ENCODE measurements at regions not wholly inside any gene's neighbourhood (a gene's known extent, or its start where the extent isn't known, plus 50 kb on each side); places are given as distances from the start of the nearest gene placed in this dataset.

GRCh38 chr20:4511776-4512175 lies 174.5 kb upstream of the PRNP start:
- DNase-seq: no peak

DNA sequence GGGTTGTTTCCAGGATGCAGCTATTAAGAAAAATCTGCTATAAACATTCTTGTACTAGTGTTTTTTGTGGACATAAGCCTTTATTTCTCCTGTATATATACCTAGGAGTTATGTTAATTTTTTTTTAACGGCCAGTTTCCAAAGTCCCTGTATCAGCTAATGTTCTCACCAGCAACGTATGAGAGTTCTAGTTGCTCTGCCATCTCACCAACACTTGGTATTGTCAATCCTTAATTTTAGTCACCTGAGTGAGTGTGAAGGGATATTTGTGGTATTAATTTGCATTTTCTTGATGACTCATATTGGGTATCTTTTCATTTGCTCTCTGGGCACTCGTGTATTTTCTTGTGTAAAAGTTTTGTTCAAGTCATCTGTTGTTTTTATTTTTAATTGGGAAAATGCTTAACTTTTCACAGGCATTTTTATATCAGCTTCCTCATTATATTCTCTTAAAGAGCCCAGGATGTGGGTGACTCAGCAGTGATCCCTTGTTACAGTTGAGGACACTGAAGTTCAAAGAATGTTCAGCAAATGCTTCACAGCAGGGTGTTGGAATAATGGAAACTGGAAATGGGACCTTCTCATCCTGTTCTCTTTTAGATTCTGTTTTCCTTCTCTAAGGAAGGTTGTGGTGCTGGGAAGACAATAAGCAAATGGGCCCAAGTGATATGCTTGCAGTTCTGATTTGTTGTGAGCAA lies 176.3 kb upstream of the PRNP start:
- DNase-seq: no peak

DNA sequence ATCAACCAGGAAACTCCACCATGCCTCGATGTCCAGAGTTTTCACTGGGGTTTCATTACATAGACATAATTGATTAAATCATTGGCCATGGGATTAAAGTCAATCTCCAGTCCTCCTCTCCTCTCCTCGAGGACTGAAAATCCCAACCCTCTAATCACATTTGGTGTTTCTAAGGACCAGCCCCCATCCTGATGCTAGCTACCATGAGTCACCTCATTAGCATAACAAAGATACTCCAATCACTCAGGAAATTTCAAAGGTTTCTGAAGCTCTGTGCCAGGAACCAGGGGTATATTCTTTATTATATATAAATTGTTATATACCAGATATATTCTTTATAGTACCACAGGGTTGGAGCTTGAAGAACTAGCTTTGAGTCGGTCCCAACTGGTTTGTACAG lies 177.5 kb upstream of the PRNP start:
- DNase-seq: no peak

DNA sequence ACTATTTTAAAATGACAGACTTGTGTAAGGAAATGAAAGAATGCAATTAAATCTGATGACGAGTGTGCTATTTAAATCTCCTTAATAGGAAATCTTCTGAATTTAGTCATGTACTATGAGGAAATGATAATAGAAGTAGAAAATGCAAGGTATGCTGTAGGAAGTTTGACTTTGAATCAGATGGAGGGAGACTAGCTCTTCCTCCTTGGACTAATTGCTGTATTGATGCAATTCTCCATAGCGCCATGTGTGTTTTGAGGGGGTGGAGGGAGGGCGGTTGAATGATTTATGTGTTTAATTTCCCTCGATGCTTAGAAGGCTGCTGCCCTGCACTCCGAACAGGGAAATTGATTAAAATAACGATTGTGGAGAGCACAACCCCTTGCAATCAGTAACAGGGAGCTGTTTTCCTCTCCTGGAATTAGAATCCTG lies 179.0 kb upstream of the PRNP start:
- DNase-seq: no peak

- no peak for DNase-seq
Observed at GRCh38 chr20:4504814-4505213, 181.4 kb upstream of the PRNP start.

- DNase-seq: no peak
Observed at GRCh38 chr20:4502756-4503155, 183.5 kb upstream of the PRNP start.

GRCh38 chr20:4493386-4493785 lies 192.9 kb upstream of the PRNP start:
- DNase-seq: no peak

GRCh38 chr20:4491643-4492042 lies 194.6 kb upstream of the PRNP start:
- DNase-seq: no peak

GRCh38 chr20:4490606-4491280 lies 195.5 kb upstream of the PRNP start:
- DNase-seq: no peak

DNA sequence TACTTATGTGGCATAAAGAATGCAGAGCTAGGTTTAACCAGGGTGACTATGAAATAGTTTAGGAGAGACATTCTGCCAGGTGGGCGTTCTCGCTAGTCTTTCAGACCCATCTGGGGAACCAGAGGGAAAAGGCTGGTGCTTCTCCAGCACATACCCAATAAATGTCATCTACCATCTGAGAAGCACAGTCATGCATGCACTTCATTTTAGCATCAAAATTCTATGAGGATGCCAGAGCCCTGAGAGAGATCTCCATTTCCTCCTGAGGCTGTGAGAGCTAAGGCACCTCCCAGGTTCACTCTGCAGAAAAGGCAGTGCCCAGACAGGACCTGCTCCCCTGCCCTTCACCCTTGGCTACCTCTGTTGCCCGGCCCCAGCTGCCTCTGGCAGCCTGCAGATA lies 196.2 kb upstream of the PRNP start:
- DNase-seq: no peak

DNA sequence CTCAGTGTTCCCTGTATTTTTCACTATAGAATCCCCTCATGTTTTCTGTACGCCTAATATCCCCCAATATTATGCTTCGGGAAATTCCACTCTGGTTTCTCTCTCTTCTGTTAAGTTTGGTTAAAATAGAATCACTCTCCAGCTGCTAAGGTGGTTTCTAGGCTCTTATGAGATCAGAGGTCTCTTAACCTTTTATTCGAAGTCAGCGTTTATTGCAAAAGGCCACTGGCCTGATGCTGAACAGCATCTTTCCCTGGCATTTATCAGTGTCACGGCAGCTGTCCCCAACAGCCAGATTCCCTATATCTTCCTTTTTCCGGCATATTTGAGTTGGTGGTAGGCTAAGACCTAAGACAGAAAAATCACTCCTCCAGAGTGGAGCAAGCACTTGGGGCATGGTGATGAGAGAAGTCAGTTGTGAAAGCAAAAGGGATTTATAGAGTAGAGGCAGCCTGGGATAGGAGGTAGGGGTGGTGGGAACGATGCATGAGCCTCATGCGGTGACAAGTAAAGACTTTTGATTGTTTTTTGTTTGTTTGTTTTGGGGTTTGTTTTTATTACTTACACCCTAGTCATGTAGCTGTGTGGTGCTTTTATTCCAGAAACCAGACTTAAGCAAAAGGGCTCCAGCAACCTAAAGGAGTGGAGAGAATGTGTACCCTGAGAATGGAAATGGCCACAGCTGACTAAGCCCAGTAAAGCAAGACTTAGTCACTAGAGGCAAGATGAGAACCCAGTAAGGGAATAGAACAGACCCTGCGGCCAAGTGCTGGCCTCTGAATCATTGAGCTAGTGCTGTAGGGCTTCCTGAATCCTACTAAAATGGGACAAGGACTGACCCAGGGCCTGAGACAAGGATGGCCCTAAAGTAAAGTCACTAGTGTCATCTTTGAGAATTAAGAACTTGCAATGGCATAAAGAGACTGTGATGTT lies 197.6 kb upstream of the PRNP start:
- no peak for DNase-seq

GRCh38 chr20:4484379-4484997 lies 201.8 kb upstream of the PRNP start:
- no peak for DNase-seq

DNA sequence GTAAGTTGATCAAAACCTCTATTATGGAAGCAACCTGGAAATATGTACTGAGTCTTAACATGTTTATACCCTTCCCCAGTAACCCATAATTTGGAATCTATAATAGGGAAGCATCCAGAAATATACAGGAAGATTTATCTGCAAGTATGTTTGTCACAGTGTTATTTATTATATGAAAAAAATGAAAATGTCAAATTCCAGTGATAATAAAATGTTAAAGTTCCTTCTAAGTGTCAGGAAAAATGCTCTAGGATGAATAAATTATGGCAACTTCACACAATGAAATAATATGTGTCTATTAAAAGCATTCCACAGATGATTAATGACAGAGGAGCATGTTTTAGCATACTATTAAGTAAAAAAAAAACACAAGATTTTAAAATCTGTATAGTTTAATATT lies 202.3 kb upstream of the PRNP start:
- DNase-seq: no peak

GRCh38 chr20:4483486-4483885 lies 202.8 kb upstream of the PRNP start:
- DNase-seq: no peak

- no peak for DNase-seq
Observed at GRCh38 chr20:4480104-4480503, 206.2 kb upstream of the PRNP start.

DNA sequence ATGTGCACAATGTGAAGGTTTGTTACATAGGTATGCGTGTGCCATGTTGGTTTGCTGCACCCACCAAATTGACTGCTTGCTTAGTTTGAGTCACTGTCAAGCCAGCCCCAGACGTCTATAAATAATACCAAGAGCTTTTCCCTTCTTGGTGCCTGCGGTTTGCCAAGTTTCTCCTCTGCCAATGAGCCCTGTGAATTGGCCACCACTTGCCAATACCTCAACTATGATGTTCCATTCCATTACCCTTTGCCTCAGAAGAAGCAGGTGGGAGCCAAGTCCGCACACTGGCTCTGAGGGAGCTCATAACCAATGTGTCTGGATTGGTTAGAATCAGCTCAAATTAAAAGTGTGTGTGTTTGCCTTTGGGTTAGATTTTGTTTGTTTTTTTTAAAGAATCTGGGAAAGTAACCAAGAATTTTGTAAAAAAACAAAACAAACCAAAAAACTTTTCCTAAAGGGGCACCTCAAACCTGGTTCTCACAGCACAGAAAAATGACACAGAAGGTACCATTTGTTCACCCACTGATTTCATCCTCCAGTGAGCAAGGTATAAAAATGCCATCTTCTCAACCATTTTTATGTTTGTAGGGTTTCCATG lies 209.3 kb upstream of the PRNP start:
- no peak for DNase-seq

DNA sequence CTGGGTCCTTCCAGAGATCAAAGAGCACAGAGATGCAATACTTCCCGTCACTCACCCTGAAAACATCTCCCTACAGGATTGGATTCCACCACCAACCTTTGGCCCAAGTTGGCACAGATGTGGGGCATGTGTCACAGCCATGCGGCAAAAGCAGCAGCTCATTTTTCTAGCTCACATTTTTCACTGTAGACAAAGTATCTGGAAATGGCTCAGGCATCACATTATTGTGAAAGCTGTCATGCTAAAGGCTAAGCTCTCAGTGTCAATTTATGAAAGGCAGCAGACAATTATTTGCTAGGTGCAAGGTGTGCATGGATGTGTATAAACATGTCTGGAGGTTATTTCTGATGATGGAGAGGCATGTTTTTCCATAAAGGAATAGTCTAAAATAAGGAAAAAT lies 213.3 kb upstream of the PRNP start:
- DNase-seq: no peak

- no peak for DNase-seq
Observed at GRCh38 chr20:4471221-4471620, 215.0 kb upstream of the PRNP start.

GRCh38 chr20:4470375-4470774 lies 215.9 kb upstream of the PRNP start:
- no peak for DNase-seq

- DNase-seq: no peak
Observed at GRCh38 chr20:4469910-4470309, 216.3 kb upstream of the PRNP start.

DNA sequence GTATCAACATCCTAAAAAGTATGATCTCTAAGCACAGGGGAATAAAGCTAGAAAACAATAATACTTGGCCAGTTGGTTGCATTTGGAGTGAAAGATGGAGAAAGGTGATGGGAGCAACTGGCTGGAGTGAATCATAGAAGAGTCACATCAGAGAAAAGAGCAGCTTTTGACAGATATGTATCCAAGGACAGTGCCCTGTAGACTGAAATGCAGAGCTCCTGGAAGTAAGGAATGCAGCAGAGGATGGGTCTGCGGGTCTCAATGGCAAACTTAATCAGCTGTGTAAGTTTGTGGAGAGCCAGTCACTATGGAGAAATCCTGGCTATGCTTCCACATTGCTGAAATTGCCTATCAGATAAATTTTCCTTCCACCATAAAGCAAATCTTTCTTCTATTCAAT lies 218.1 kb upstream of the PRNP start:
- DNase-seq: no peak

GRCh38 chr20:4465855-4466545 lies 216.9 kb upstream of the ADRA1D start:
- no peak for DNase-seq

Measured in activated T-cell treated with anti-CD3 and anti-CD28 coated beads, Interleukin-2, amount 50 U/mL, for 48 hours (primary cell).